ENCODE measurements at regions not wholly inside any gene's neighbourhood (a gene's known extent, or its start where the extent isn't known, plus 50 kb on each side); places are given as distances from the start of the nearest gene placed in this dataset.

DNA sequence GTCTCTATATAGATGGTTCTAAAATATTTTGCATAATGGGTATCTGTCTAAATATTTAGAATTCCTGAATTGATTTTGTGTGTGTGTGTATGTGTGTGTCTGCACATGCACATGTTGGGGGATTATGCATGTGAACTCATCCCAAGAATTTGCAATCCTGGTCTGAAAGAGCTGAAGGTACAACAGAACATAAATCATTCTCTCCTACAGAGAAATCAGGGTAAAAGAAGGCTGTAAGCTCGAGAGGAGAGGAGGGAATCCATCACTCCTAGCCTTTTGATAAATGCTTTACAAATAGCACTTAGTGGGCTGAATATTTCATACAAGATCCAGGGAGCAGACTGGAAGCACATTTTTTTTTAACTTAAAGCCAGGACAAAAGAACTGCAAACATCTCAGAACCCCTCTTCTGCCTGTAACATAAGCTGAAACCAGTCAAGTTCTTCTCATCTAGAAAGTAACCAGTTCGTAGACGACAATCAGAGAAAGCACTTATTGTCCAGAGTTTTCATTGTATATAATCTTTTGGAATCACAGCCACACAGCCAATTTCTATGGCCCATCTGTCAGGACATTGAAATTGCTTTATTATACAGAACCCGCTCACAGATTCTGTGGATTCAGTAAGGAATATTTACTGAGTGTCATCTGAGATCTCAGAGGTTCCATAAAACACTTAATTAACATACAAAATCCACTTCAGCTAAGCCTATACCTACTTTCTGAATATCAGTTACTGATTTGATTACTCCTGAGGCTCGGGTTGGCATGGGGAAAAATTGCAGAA is 541.4 kb upstream of the ZNF462 start:
- WGBS, 4 donors: 78 to 86% (median 83%) methylated on average over 5 of the region's 5 CpGs
- intact Hi-C loops (cut with DNase I): no loop called here

DNA sequence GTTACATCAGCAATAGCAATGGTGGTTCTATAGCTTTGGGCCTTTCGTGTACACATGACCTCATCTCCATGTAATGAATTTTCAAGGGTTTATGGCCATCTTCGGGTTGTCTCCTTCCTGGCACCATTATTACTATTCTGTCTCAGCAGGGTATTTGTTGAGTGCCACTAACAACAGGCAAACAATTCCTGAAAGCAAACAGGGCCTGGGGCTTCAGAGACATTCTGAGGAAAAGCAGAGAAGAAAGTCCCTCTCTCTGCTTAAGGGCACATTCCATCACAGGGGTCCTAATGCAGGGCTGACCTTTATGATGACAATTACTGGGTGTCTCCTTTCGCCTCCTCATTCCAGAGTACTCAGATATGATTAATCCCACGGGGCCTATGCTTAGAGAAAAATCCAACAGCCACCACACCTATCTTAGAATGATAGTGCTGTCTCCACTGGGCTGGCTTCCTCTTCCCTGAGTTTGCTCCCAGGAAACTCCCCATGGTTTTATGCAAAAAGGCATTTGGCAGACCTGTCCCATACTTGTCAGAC is 540.2 kb upstream of the ZNF462 start:
- Histone ChIP-seq H3K27me3 (no peaks in the 10 kb centered on the region), H3K4me1 (no peaks in the 10 kb centered on the region), H3K4me3 (no peak overlapping the region), H3K36me3 (no peaks in the 10 kb centered on the region), H3K27ac (no peak overlapping the region), H3K9me3 (no peaks in the 10 kb centered on the region)
- WGBS, 4 donors: 59 to 71% (median 66%) methylated on average over 4 of the region's 4 CpGs
- DNase-seq: no peak
- intact Hi-C loops (cut with DNase I): no loop called here
- TF ChIP-seq CTCF (IDR thresholded peaks at IDR 0.05) (no peak), POLR2A (IDR thresholded peaks at IDR 0.05) (no peak)
- ATAC-seq: no peak

More for the DNA sequence above, 541.4 kb upstream of the ZNF462 start:
- no peaks in the 10 kb centered on the region for H3K27me3 ChIP-seq
- H3K4me3 ChIP-seq: no peak overlapping the region
- TF ChIP-seq POLR2A (IDR thresholded peaks at IDR 0.05): no peak
- no peak for TF ChIP-seq CTCF (IDR thresholded peaks at IDR 0.05)
- no peaks in the 10 kb centered on the region for H3K36me3 ChIP-seq
- ATAC-seq: no peak
- H3K9me3 ChIP-seq: no peaks in the 10 kb centered on the region
- H3K27ac ChIP-seq: no peak overlapping the region
- no peak for DNase-seq
- H3K4me1 ChIP-seq: no peaks in the 10 kb centered on the region

- Histone ChIP-seq H3K4me3 (no peak overlapping the region), H3K4me1 (no peaks in the 10 kb centered on the region), H3K27ac (no peak overlapping the region), H3K36me3 (no peaks in the 10 kb centered on the region), H3K27me3 (no peaks in the 10 kb centered on the region), H3K9me3 (no peaks in the 10 kb centered on the region)
- intact Hi-C loops (cut with DNase I): no loop called here
- ATAC-seq (no peak), DNase-seq (no peak)
- 86 to 92% (median 92%) methylated on average over 10 of the region's 10 CpGs for WGBS, 4 donors
- no peak for TF ChIP-seq POLR2A (IDR thresholded peaks at IDR 0.05)
- no peak for TF ChIP-seq CTCF (IDR thresholded peaks at IDR 0.05)
Measured at GRCh38 chr9:106324053-106324585, 538.8 kb upstream of the ZNF462 start.

- WGBS, 4 donors: 53 to 65% (median 63%) methylated on average over 7 of the region's 7 CpGs
Measured at GRCh38 chr9:106324591-106325280, 538.2 kb upstream of the ZNF462 start.

More at GRCh38 chr9:106324591-106325280, 538.2 kb upstream of the ZNF462 start:
- Histone ChIP-seq H3K36me3 (no peaks in the 10 kb centered on the region), H3K4me1 (no peaks in the 10 kb centered on the region), H3K4me3 (no peak overlapping the region), H3K27me3 (no peaks in the 10 kb centered on the region), H3K27ac (no peak overlapping the region), H3K9me3 (no peaks in the 10 kb centered on the region)
- TF ChIP-seq CTCF (IDR thresholded peaks at IDR 0.05): no peak
- TF ChIP-seq POLR2A (IDR thresholded peaks at IDR 0.05): no peak
- intact Hi-C loops (cut with DNase I): no loop called here
- DNase-seq (no peak), ATAC-seq (no peak)

Measured in heart left ventricle (tissue), 16 donors.